A549 (cell line): ENCODE measurements at regions not wholly inside any gene's neighbourhood (a gene's known extent, or its start where the extent isn't known, plus 50 kb on each side); places are given as distances from the start of the nearest gene placed in this dataset.

ENCODE experiments used
- ATAC-seq, 2 experiments: fragments of 200-7000 bp in 1 of 2; fragments of >200 bp in 1 of 2; cut with Nextera tagmentation in 1 of 2; cut with Tn5 transposase in 1 of 2; 3 replicates each; pipeline versions ENCODE4 v1.8.0 to v1.9.1; 2018 to 2020; ENCODE audit warnings: mild to moderate bottlenecking in 1 of 2, moderate library complexity in 1 of 2
- CTCF ChIA-PET: fragments of 300-600 bp; sonication (Branson Sonifier 250); formaldehyde crosslinking; extraction: SDS; loops from one replicate; lab custom pipeline; 2021; ENCODE audit warnings: antibody characterized with exemption, inconsistent platforms; lab: Yijun Ruan, JAX
- POLR2A ChIA-PET: fragments of 350-600 bp; formaldehyde crosslinking; extraction: SDS; loops from one replicate; lab custom pipeline; 2021; ENCODE audit warnings: antibody characterized with exemption, inconsistent platforms; lab: Yijun Ruan, JAX
- DNase-seq, 2 experiments: peaks; one replicate each; pipeline versions ENCODE4 v3.0.0 to v3.0.0-alpha.2; 2011 to 2016; ENCODE audit warnings: low read depth in 1 of 2, low spot score in 1 of 2
- FAIRE-seq: peaks from 2 replicates; lab custom pipeline; 2011; peaks lifted over from hg19 to GRCh38; lab: Jason Lieb, UNC
- H3K27ac ChIP-seq, 2 experiments: fragments of >200 bp; sonication (Bioruptor Twin); formaldehyde crosslinking; 3 replicates each; pipeline ENCODE4 v1.5.1; 2016 to 2017
- H3K4me1 ChIP-seq: fragments of >200 bp; sonication (Bioruptor Twin); formaldehyde crosslinking; 3 replicates; pipeline ENCODE4 v1.6.1; 2016
- H3K4me2 ChIP-seq: fragments of >200 bp; sonication (Bioruptor Twin); formaldehyde crosslinking; 3 replicates; pipeline ENCODE4 v1.6.1; 2016
- H3K4me3 ChIP-seq: fragments of >200 bp; sonication (Bioruptor Twin); formaldehyde crosslinking; 3 replicates; pipeline ENCODE4 v1.5.1; 2016
- H3K9me3 ChIP-seq: fragments of >200 bp; sonication (Bioruptor Twin); formaldehyde crosslinking; 3 replicates; pipeline ENCODE4 v1.6.1; 2016
- CBX8 ChIP-seq: fragments of 200-600 bp; sonication (generic); IDR thresholded peaks from 2 replicates; pipeline ENCODE4 v1.6.1; 2016
- CEBPB ChIP-seq, 2 experiments: fragments of >200 bp in 1 of 2; sonication (Bioruptor Twin) in 1 of 2; formaldehyde crosslinking in 1 of 2; IDR thresholded peaks; 2 replicates each; pipeline ENCODE4 v1.6.1; 2012 to 2016
- CHD4 ChIP-seq: fragments of 200-600 bp; sonication (generic); IDR thresholded peaks from 2 replicates; pipeline ENCODE4 v1.6.1; 2016; ENCODE audit warnings: antibody characterized with exemption, mild to moderate bottlenecking, borderline replicate concordance
- CTCF ChIP-seq: fragments of >200 bp; sonication (Bioruptor Twin); formaldehyde crosslinking; IDR thresholded peaks from 3 replicates; pipeline ENCODE4 v1.5.1; 2016
- EHF ChIP-seq: fragments of 250-450 bp; sonication (Bioruptor Pico); IDR thresholded peaks from 2 replicates; pipeline ENCODE4 v1.5.0; 2020; ENCODE audit warnings: mild to moderate bottlenecking
- FOSB ChIP-seq: fragments of 250-450 bp; sonication (Bioruptor Pico); IDR thresholded peaks from 2 replicates; pipeline ENCODE4 v1.5.0; 2020; ENCODE audit warnings: mild to moderate bottlenecking, moderate library complexity
- HOXA7 ChIP-seq: fragments of 250-450 bp; sonication (Bioruptor Pico); IDR thresholded peaks from 2 replicates; pipeline ENCODE4 v1.5.0; 2020; ENCODE audit warnings: mild to moderate bottlenecking, moderate library complexity
- KDM1A ChIP-seq: fragments of 200-600 bp; sonication (generic); IDR thresholded peaks from 2 replicates; pipeline ENCODE4 v1.6.1; 2016; ENCODE audit warnings: low read depth, mild to moderate bottlenecking
- MAZ ChIP-seq: fragments of 150-350 bp; IDR thresholded peaks from 2 replicates; pipeline ENCODE4 v1.6.1; 2014; ENCODE audit warnings: antibody characterized with exemption, low read depth, low read length, borderline replicate concordance
- MYC ChIP-seq: IDR thresholded peaks from 2 replicates; pipeline ENCODE4 v1.6.1; 2012; ENCODE audit warnings: mild to moderate bottlenecking, inconsistent platforms, low read length, improper control_type of control experiment, borderline replicate concordance
- PHF8 ChIP-seq: fragments of 200-600 bp; sonication (generic); IDR thresholded peaks from 2 replicates; pipeline ENCODE4 v1.6.1; 2016; ENCODE audit warnings: low read depth, mild to moderate bottlenecking, antibody characterized with exemption, moderate library complexity, borderline replicate concordance
- POLR2A ChIP-seq: IDR thresholded peaks from 2 replicates; pipeline ENCODE4 v1.6.1; 2012; ENCODE audit warnings: mild to moderate bottlenecking, low read length
- POLR2AphosphoS2 ChIP-seq: conservative IDR thresholded peaks from 2 replicates; pipeline ENCODE4 v1.6.1; 2012; ENCODE audit warnings: low read length, improper control_type of control experiment, inconsistent platforms
- RARB ChIP-seq: fragments of 250-450 bp; sonication (Bioruptor Pico); IDR thresholded peaks from 2 replicates; pipeline ENCODE4 v1.8.0; 2021; ENCODE audit warnings: mild to moderate bottlenecking, moderate library complexity
- SREBF2 ChIP-seq: fragments of 450-650 bp; IDR thresholded peaks from 2 replicates; pipeline ENCODE4 v1.6.1; 2014; ENCODE audit warnings: mild to moderate bottlenecking, moderate library complexity
- TFCP2L1 ChIP-seq: fragments of 250-450 bp; sonication (Bioruptor Pico); IDR thresholded peaks from 2 replicates; pipeline ENCODE4 v1.5.0; 2021; ENCODE audit warnings: mild to moderate bottlenecking
- TP53 ChIP-seq: fragments of 250-450 bp; sonication (Bioruptor Pico); IDR thresholded peaks from 2 replicates; pipeline ENCODE4 v1.5.0; 2021; ENCODE audit warnings: mild to moderate bottlenecking, moderate library complexity
- ZC3H11A ChIP-seq: fragments of 450-650 bp; IDR thresholded peaks from 2 replicates; pipeline ENCODE4 v1.6.1; 2014; ENCODE audit warnings: antibody characterized with exemption, mild to moderate bottlenecking
- ZNF302 ChIP-seq: fragments of 250-450 bp; sonication (Bioruptor Pico); IDR thresholded peaks from 2 replicates; pipeline ENCODE4 v1.9.0; 2021; ENCODE audit warnings: inconsistent platforms, mild to moderate bottlenecking, moderate library complexity
- WGBS: methylation state at CpG from one replicate; pipeline ENCODE4 v1.1.6; 2017; ENCODE audit errors: missing lambda C conversion rate; 5-methylcytosine and 5-hydroxymethylcytosine counted together
- TF ChIP-seq, protein P1 (sequence below): fragments of 250-450 bp; sonication (Bioruptor Pico); IDR thresholded peaks from 2 replicates; pipeline ENCODE4 v1.5.0; 2021; ENCODE audit warnings: mild to moderate bottlenecking, moderate library complexity, borderline replicate concordance
- TF ChIP-seq, protein P2 (sequence below): fragments of 150-350 bp; IDR thresholded peaks from 2 replicates; pipeline ENCODE4 v1.6.1; 2014; ENCODE audit warnings: low read depth, mild to moderate bottlenecking, low read length

GRCh38 chr1:228999446-229000170 is 264.3 kb downstream of the RHOU start:
- CTCF ChIA-PET, result interaction anchor here (1.5 kb wide), 1 partner anchor 12 kb away, joined by 3 read pairs; no protein-coding TSS in a partner anchor
- 81% methylated on average over 9 of the region's 9 CpGs for WGBS

DNA sequence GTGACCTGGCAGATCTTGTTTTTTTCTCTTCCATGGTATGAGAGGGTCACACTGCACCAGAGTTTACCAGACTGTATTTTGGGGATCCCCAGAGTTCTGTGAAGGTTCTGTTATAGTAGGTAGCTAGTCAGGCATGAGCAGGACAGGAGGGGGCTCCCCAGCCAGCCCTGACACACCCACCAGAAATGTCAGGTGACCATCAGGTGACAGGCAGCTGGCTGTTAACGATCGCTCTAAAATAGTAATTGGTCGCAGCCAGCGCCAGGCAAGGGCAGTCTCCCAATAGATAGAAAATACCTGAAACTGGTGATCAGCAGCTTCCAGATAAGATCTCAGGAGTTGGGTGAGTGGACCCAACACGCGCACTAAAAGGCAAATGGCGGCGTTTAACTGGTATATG is 264.9 kb downstream of the RHOU start:
- Histone ChIP-seq H3K4me3 (no peak overlapping the region), H3K27ac (no peak overlapping the region), H3K9me3 (no peaks in the 10 kb centered on the region), H3K4me2 (no peak overlapping the region), H3K4me1 (no peaks in the 10 kb centered on the region)
- no peak for FAIRE-seq
- POLR2A ChIA-PET, result interaction anchor here (0.5 kb wide), 1 partner anchor 443 kb away, joined by 3 read pairs; no protein-coding TSS in a partner anchor
- DNase-seq, result no peak
- CTCF ChIA-PET, result no interaction called here
- WGBS, result 81% methylated on average over 8 of the region's 8 CpGs
- ATAC-seq, result no peak
- TF ChIP-seq HOXA7 (CRISPR knock-in tag) (no peak), CTCF (no peak), CEBPB (IDR thresholded peaks at IDR 0.05) (no peak), ZC3H11A (no peak), KDM1A (no peak), TP53 (no peak), CBX8 (no peak), TFCP2L1 (CRISPR knock-in tag) (no peak), MAZ (no peak), PHF8 (no peak), MYC (no peak), EHF (no peak), SREBF2 (no peak), CHD4 (no peak)
- TF ChIP-seq, protein P1, sequence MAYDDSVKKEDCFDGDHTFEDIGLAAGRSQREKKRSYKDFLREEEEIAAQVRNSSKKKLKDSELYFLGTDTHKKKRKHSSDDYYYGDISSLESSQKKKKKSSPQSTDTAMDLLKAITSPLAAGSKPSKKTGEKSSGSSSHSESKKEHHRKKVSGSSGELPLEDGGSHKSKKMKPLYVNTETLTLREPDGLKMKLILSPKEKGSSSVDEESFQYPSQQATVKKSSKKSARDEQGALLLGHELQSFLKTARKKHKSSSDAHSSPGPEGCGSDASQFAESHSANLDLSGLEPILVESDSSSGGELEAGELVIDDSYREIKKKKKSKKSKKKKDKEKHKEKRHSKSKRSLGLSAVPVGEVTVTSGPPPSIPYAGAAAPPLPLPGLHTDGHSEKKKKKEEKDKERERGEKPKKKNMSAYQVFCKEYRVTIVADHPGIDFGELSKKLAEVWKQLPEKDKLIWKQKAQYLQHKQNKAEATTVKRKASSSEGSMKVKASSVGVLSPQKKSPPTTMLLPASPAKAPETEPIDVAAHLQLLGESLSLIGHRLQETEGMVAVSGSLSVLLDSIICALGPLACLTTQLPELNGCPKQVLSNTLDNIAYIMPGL (CRISPR knock-in tag), result no peak

More at GRCh38 chr1:228999446-229000170, 264.3 kb downstream of the RHOU start:
- H3K4me3 ChIP-seq, result no peak overlapping the region
- H3K4me1 ChIP-seq, result no peaks in the 10 kb centered on the region
- H3K9me3 ChIP-seq, result no peaks in the 10 kb centered on the region
- TF ChIP-seq CBX8, result no peak
- no peak for TF ChIP-seq FOSB
- no peak for TF ChIP-seq POLR2A
- no peak for TF ChIP-seq RARB
- TF ChIP-seq ZNF302 (CRISPR knock-in tag), result no peak
- TF ChIP-seq, protein P1 (CRISPR knock-in tag), result no peak
- TF ChIP-seq POLR2AphosphoS2, result no peak
- no peak for TF ChIP-seq CHD4
- TF ChIP-seq CEBPB (IDR thresholded peaks at IDR 0.05), result no peak
- TF ChIP-seq, protein P2, sequence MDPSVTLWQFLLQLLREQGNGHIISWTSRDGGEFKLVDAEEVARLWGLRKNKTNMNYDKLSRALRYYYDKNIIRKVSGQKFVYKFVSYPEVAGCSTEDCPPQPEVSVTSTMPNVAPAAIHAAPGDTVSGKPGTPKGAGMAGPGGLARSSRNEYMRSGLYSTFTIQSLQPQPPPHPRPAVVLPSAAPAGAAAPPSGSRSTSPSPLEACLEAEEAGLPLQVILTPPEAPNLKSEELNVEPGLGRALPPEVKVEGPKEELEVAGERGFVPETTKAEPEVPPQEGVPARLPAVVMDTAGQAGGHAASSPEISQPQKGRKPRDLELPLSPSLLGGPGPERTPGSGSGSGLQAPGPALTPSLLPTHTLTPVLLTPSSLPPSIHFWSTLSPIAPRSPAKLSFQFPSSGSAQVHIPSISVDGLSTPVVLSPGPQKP, result no peak
- no peak for ATAC-seq
- no peak for FAIRE-seq
- DNase-seq, result no peak
- POLR2A ChIA-PET, result interaction anchor here (0.5 kb wide), 1 partner anchor 444 kb away, joined by 3 read pairs; no protein-coding TSS in a partner anchor
- no peak overlapping the region for H3K27ac ChIP-seq
- H3K4me2 ChIP-seq, result no peak overlapping the region
